Activated CD4-positive, alpha-beta T cell treated with anti-CD3 and anti-CD28 coated beads for 36 hours (primary cell): ENCODE measurements at regions not wholly inside any gene's neighbourhood (a gene's known extent, or its start where the extent isn't known, plus 50 kb on each side); places are given as distances from the start of the nearest gene placed in this dataset.

Experiments
- ATAC-seq: fragments of 200-7000 bp; cut with Tn5 transposase; one replicate; pipeline ENCODE4 v1.10.0; 2021; ENCODE audit warnings: mild to moderate bottlenecking, moderate library complexity
- CTCF ChIA-PET: fragments of 350-600 bp; sonication (Branson Sonifier 250); formaldehyde crosslinking; loops from one replicate; lab custom pipeline; 2021; ENCODE audit warnings: antibody characterized with exemption; lab: Charles Lee
- POLR2A ChIA-PET: fragments of 350-600 bp; sonication (Branson Sonifier 250); formaldehyde crosslinking; loops from one replicate; lab custom pipeline; 2021; ENCODE audit warnings: antibody characterized with exemption, inconsistent platforms; lab: Charles Lee
- DNase-seq: peaks from one replicate; pipeline ENCODE4 v3.0.0-alpha.2; 2020
- H3K27ac Mint-ChIP-seq: one replicate; pipeline ENCODE4 v1.8.0; 2021; ENCODE audit warnings: mixed read lengths
- H3K27me3 Mint-ChIP-seq: one replicate; pipeline ENCODE4 v1.8.0; 2021; ENCODE audit warnings: mixed read lengths
- H3K36me3 Mint-ChIP-seq: one replicate; pipeline ENCODE4 v1.8.0; 2021; ENCODE audit warnings: low read depth, mixed read lengths
- H3K4me1 Mint-ChIP-seq: one replicate; pipeline ENCODE4 v1.8.0; 2021; ENCODE audit warnings: mixed read lengths
- H3K4me3 Mint-ChIP-seq: one replicate; pipeline ENCODE4 v1.8.0; 2021; ENCODE audit warnings: mild to moderate bottlenecking, moderate library complexity, mixed read lengths
- H3K9me3 Mint-ChIP-seq: one replicate; pipeline ENCODE4 v1.8.0; 2021; ENCODE audit warnings: low read depth, mixed read lengths
- intact Hi-C, 2 experiments: fragments of 100-400 bp; cut with DNase I in 1 of 2; cut with micrococcal nuclease in 1 of 2; formaldehyde crosslinking; loops; one replicate each; pipeline versions ENCODE4 v1.14.2 to v1.15.1; 2022 to 2024; cut with DNase I, micrococcal nuclease

- no peaks in the 10 kb centered on the region for H3K36me3 Mint-ChIP-seq
- H3K4me1 Mint-ChIP-seq, result no peaks in the 10 kb centered on the region
- DNase-seq, result no peak
- CTCF ChIA-PET, result no interaction called here
- no peak overlapping the region for H3K27ac Mint-ChIP-seq
- intact Hi-C loops, result no loop called here
- H3K9me3 Mint-ChIP-seq, result peaks cover 4% of the 10 kb centered on the region
- no peak for ATAC-seq
- no peak overlapping the region for H3K4me3 Mint-ChIP-seq
- no peaks in the 10 kb centered on the region for H3K27me3 Mint-ChIP-seq
- POLR2A ChIA-PET, result no interaction called here
Observed at GRCh38 chr1:79283451-79283850, 276.9 kb upstream of the ADGRL4 start.

DNA sequence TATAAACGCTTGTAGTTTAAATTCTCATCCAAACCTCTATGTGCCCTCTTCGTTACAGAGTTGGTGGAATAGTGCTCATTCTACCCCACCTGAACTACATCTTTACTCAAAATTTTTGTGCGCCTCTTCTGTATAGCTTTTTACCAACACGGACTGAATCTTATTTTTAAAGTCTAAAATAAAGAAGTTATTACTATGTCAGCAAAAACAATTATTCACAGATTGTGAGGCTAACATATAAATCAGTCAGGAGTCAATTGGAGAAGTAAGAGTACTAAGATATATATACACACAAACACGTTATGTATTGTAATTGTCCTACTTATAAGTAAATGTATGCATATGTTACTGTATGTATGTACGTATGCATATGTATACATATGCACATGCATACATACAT is 274.9 kb upstream of the ADGRL4 start:
- H3K27ac Mint-ChIP-seq, result no peak overlapping the region
- DNase-seq (no peak), ATAC-seq (no peak)
- CTCF ChIA-PET, result no interaction called here
- no peaks in the 10 kb centered on the region for H3K27me3 Mint-ChIP-seq
- POLR2A ChIA-PET, result no interaction called here
- no peaks in the 10 kb centered on the region for H3K4me1 Mint-ChIP-seq
- no peak overlapping the region for H3K4me3 Mint-ChIP-seq
- H3K9me3 Mint-ChIP-seq, result peaks cover 6% of the 10 kb centered on the region
- intact Hi-C loops, result no loop called here
- no peaks in the 10 kb centered on the region for H3K36me3 Mint-ChIP-seq

DNA sequence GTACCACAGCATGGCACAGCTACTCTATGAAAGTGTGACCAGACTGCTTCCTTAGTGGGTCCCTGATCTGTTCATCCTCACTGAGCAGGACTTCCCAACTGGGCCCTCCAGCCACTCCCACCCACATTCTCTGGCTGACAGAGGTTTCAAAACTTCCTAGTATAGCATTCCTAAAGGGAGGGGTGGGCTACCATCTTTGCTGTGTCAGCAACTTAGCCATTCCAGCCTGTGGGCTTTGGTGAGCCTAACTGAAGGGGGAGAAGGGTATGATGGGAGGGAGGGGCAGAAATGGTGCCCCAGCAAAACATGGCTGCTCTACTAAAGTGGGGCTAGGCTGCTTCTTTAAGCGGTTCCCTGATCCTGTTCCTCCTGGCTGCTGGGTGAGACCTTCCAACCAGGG is 265.2 kb upstream of the ADGRL4 start:
- ATAC-seq (no peak), DNase-seq (no peak)
- intact Hi-C loops, result no loop called here
- no peak overlapping the region for H3K4me3 Mint-ChIP-seq
- ChIA-PET CTCF (no interaction called here), POLR2A (no interaction called here)
- H3K27me3 Mint-ChIP-seq, result no peaks in the 10 kb centered on the region
- no peak overlapping the region for H3K27ac Mint-ChIP-seq
- H3K4me1 Mint-ChIP-seq, result no peaks in the 10 kb centered on the region
- no peaks in the 10 kb centered on the region for H3K36me3 Mint-ChIP-seq
- no peaks in the 10 kb centered on the region for H3K9me3 Mint-ChIP-seq

GRCh38 chr1:79264975-79265818 is 258.7 kb upstream of the ADGRL4 start:
- Mint-ChIP-seq H3K27me3 (no peaks in the 10 kb centered on the region), H3K4me3 (no peak overlapping the region), H3K36me3 (no peaks in the 10 kb centered on the region), H3K27ac (no peak overlapping the region), H3K9me3 (no peaks in the 10 kb centered on the region), H3K4me1 (no peaks in the 10 kb centered on the region)
- CTCF ChIA-PET, result no interaction called here
- POLR2A ChIA-PET, result no interaction called here
- intact Hi-C loops, result no loop called here
- DNase-seq, result no peak
- no peak for ATAC-seq

GRCh38 chr1:79264285-79264684 is 257.8 kb upstream of the ADGRL4 start:
- Mint-ChIP-seq H3K9me3 (no peaks in the 10 kb centered on the region), H3K36me3 (no peaks in the 10 kb centered on the region), H3K4me3 (no peak overlapping the region), H3K4me1 (no peaks in the 10 kb centered on the region), H3K27me3 (no peaks in the 10 kb centered on the region), H3K27ac (no peak overlapping the region)
- CTCF ChIA-PET, result no interaction called here
- DNase-seq (no peak), ATAC-seq (no peak)
- intact Hi-C loops, result no loop called here
- POLR2A ChIA-PET, result no interaction called here

DNA sequence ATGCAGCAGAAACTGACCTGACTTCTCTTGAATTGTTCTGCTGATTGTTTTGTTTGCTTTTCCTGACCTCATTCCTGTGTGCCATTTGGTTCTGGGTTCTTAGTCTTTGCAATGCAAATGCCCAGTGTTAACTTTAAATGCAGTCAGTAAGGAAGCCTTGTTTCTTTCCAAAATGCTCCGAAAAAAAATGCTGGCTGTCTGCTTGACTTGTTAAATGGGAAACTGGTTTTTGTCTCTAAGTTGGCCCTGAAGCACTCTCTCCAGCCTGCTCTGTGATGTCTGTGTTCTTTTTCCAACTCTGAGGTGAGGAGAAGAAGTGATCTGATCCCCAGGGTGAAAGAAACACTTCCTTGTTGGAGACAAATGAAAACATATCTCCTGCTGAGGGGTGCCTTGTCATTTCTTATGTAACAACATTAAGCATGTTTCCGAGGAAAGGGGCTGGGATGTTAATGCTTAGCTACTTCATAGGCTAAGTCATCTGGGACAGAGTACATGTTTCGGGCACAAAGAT is 256.3 kb upstream of the ADGRL4 start:
- H3K27ac Mint-ChIP-seq, result no peak overlapping the region
- CTCF ChIA-PET, result no interaction called here
- no peaks in the 10 kb centered on the region for H3K27me3 Mint-ChIP-seq
- POLR2A ChIA-PET, result no interaction called here
- H3K4me1 Mint-ChIP-seq, result no peaks in the 10 kb centered on the region
- H3K36me3 Mint-ChIP-seq, result no peaks in the 10 kb centered on the region
- H3K9me3 Mint-ChIP-seq, result no peaks in the 10 kb centered on the region
- no peak for ATAC-seq
- H3K4me3 Mint-ChIP-seq, result no peak overlapping the region
- intact Hi-C loops, result no loop called here
- no peak for DNase-seq

DNA sequence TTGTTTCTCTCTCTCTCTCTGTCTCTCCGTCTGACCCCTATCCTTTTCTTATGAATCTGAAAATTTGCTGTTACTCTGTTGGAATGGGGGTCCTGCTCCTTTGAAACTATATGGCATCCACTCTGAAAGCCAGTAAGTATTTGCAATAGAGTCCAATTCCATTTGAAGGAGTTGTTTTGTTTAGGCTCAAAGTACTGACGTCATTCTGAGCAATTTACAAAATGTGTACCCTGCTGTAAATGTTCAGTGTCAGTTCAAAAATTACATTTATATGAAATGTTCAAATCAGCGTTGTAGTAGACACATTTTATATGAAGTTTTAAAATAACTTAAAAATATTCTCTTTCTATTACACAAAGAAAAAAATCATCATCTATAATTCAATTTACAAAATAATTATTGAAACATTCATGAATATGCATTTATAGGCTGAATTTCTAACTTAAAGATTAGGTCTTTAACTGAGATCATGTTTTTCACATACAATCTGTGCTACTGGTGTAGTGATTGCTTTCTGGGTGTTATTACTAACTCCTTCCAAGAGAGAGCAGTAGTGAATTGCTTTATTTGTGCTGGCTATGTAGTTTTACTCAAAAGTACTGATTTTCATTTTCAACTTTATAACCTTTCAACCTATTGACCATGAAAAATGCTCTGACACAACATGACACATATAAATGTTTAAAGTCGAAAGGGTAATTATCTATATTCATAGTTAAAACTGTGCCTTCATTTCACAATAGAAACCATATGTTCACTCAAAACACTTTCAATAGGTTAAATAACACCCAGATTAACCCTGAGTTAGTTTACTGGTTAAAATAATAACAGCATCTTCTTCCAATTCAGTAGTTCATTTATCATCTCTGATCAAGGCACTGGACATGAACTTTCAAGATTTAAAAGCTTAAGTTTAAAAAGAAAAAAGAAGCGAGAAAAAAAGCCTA is 253.1 kb upstream of the ADGRL4 start:
- Mint-ChIP-seq H3K9me3 (no peaks in the 10 kb centered on the region), H3K4me3 (no peak overlapping the region), H3K27ac (no peak overlapping the region), H3K27me3 (no peaks in the 10 kb centered on the region), H3K4me1 (no peaks in the 10 kb centered on the region), H3K36me3 (no peaks in the 10 kb centered on the region)
- no peak for DNase-seq
- ATAC-seq, result no peak
- ChIA-PET CTCF (no interaction called here), POLR2A (no interaction called here)
- intact Hi-C loops, result no loop called here

- Mint-ChIP-seq H3K4me1 (no peaks in the 10 kb centered on the region), H3K27me3 (no peaks in the 10 kb centered on the region), H3K36me3 (no peaks in the 10 kb centered on the region), H3K4me3 (no peak overlapping the region), H3K9me3 (no peaks in the 10 kb centered on the region), H3K27ac (no peak overlapping the region)
- DNase-seq, result no peak
- POLR2A ChIA-PET, result no interaction called here
- no peak for ATAC-seq
- intact Hi-C loops, result no loop called here
- CTCF ChIA-PET, result no interaction called here
Observed at GRCh38 chr1:79255421-79255820, 248.9 kb upstream of the ADGRL4 start.

DNA sequence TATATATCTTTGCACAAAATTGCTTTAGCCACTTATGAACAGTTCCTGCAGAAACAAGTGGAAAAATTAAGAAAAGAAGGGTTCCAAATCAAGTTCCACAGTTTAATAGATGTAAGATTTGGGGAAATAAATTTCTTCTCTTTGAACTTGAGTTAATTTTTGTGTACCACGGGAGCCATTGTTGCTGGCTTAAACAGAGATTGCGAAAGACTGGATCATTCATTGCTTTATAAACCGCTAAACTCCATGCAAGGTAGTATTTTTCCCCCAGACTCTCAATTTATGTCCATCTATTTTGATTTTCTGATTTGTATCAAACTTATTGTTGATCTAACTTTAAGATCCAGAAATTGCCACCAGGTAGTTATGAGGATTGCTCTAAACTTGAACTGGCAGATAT is 246.1 kb upstream of the ADGRL4 start:
- DNase-seq (no peak), ATAC-seq (no peak)
- no peaks in the 10 kb centered on the region for H3K27me3 Mint-ChIP-seq
- no peaks in the 10 kb centered on the region for H3K36me3 Mint-ChIP-seq
- no peak overlapping the region for H3K4me3 Mint-ChIP-seq
- H3K4me1 Mint-ChIP-seq, result no peaks in the 10 kb centered on the region
- ChIA-PET POLR2A (no interaction called here), CTCF (no interaction called here)
- no peak overlapping the region for H3K27ac Mint-ChIP-seq
- intact Hi-C loops, result no loop called here
- H3K9me3 Mint-ChIP-seq, result no peaks in the 10 kb centered on the region

- DNase-seq (no peak), ATAC-seq (no peak)
- POLR2A ChIA-PET, result no interaction called here
- no peaks in the 10 kb centered on the region for H3K4me1 Mint-ChIP-seq
- no peaks in the 10 kb centered on the region for H3K36me3 Mint-ChIP-seq
- no peak overlapping the region for H3K4me3 Mint-ChIP-seq
- no peaks in the 10 kb centered on the region for H3K27me3 Mint-ChIP-seq
- H3K27ac Mint-ChIP-seq, result no peak overlapping the region
- intact Hi-C loops, result no loop called here
- CTCF ChIA-PET, result no interaction called here
- peaks cover 8% of the 10 kb centered on the region for H3K9me3 Mint-ChIP-seq
Observed at GRCh38 chr1:79239840-79240239, 233.3 kb upstream of the ADGRL4 start.

DNA sequence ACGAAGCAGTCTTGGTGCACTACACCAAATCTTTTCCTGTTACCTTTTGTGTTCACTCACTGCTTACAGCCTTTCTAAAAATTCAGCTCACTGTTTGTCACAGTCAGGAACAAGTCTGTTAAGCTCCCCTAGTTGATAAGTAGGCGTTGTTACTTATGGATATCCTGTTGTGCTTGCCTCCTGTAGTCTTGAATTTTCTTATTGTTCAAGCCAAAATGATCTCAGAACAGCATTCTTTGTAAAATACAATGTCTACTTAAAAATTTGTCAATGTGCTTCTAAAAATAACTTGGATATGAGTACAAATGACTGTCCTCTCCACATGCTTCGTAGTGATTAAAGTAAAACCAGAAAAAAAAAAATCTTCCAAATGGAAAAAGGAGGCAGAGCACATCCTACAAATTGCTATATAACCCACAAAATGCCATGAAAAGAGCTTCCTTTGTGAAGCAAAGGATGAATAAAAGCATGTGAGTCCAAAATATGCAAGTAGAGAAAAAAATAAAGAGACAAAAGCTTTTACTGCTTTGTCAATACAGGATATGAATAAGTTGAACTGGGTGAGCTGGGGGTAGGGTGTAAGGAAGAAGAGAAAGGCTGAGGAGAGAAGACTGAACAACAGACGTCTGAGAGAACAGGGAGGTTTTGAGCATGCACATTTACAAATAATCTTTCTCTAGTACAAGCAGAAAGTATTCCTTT is 228.9 kb upstream of the ADGRL4 start:
- peaks cover 2% of the 10 kb centered on the region for H3K9me3 Mint-ChIP-seq
- H3K36me3 Mint-ChIP-seq, result no peaks in the 10 kb centered on the region
- no peak for DNase-seq
- no peak overlapping the region for H3K4me3 Mint-ChIP-seq
- no peaks in the 10 kb centered on the region for H3K27me3 Mint-ChIP-seq
- H3K27ac Mint-ChIP-seq, result no peak overlapping the region
- intact Hi-C loops, result no loop called here
- H3K4me1 Mint-ChIP-seq, result no peaks in the 10 kb centered on the region
- POLR2A ChIA-PET, result no interaction called here
- CTCF ChIA-PET, result no interaction called here
- no peak for ATAC-seq
